ENCODE measurements at regions not wholly inside any gene's neighbourhood (a gene's known extent, or its start where the extent isn't known, plus 50 kb on each side); places are given as distances from the start of the nearest gene placed in this dataset.

DNA sequence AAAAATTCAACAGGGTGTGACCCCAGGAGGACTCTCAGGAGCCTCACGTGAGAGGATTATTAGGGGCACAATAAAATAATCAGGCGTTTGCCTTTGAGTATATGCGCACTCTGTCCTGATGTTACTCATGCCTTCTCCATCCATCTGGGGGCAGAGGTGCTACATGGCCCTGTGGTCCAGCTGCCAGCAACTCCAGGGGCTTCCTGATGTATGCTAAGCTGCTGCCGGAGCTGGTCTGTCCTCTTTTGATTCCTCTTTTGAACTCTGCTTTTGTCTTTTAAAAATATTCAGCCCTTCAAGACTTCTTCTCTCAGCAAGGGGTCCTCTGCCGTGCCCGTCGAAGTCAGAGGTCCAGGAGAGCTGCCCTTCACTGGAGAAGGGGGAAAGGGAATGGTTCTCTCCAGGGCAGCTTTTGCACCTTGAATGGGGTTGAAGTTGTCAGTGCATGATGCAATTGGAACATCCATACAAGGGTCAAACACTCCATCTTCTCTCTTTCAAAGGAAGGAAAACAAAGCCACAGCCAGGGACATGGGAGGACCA lies 431.4 kb downstream of the SHISA9 start:
- Histone ChIP-seq H3K4me3 (no peak overlapping the region), H3K36me3 (ENCODE audit: insufficient read depth) (no peaks in the 10 kb centered on the region), H3K9me2 (ENCODE audit: insufficient read depth) (peaks cover 25% of the 10 kb centered on the region), H3K4me1 (ENCODE audit: insufficient read depth) (peaks cover 20% of the 10 kb centered on the region), H3K79me2 (replicated peaks; ENCODE audit: insufficient read depth) (no peaks in the 10 kb centered on the region), H2AFZ (no peak overlapping the region), H3K27me3 (ENCODE audit: insufficient read depth) (no peaks in the 10 kb centered on the region), H4K20me1 (replicated peaks; ENCODE audit: insufficient read depth) (no peaks in the 10 kb centered on the region), H3F3A (replicated peaks; ENCODE audit: low read depth) (no peaks in the 10 kb centered on the region), H3K4me2 (peak overlapping the region; percentile 36; the same call in 1 of the 2 replicates), H3K27ac (ENCODE audit: low read depth) (no peak overlapping the region)
- ATAC-seq (peak; percentile 91), DNase-seq (ENCODE audit: low spot score) (peak; percentile 54)
- H3K36me3 Mint-ChIP-seq (ENCODE audit: low read depth) = peaks cover 22% of the 10 kb centered on the region
- TF ChIP-seq, protein P1, sequence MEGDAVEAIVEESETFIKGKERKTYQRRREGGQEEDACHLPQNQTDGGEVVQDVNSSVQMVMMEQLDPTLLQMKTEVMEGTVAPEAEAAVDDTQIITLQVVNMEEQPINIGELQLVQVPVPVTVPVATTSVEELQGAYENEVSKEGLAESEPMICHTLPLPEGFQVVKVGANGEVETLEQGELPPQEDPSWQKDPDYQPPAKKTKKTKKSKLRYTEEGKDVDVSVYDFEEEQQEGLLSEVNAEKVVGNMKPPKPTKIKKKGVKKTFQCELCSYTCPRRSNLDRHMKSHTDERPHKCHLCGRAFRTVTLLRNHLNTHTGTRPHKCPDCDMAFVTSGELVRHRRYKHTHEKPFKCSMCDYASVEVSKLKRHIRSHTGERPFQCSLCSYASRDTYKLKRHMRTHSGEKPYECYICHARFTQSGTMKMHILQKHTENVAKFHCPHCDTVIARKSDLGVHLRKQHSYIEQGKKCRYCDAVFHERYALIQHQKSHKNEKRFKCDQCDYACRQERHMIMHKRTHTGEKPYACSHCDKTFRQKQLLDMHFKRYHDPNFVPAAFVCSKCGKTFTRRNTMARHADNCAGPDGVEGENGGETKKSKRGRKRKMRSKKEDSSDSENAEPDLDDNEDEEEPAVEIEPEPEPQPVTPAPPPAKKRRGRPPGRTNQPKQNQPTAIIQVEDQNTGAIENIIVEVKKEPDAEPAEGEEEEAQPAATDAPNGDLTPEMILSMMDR (conservative IDR thresholded peaks at IDR 0.05; ENCODE audit: low read depth in 2 of 2) = peak in 1 of 2 experiments; percentile 73; a peak in 2 of 4 replicates
- TF ChIP-seq, protein P2, sequence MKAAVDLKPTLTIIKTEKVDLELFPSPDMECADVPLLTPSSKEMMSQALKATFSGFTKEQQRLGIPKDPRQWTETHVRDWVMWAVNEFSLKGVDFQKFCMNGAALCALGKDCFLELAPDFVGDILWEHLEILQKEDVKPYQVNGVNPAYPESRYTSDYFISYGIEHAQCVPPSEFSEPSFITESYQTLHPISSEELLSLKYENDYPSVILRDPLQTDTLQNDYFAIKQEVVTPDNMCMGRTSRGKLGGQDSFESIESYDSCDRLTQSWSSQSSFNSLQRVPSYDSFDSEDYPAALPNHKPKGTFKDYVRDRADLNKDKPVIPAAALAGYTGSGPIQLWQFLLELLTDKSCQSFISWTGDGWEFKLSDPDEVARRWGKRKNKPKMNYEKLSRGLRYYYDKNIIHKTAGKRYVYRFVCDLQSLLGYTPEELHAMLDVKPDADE (IDR thresholded peaks at IDR 0.05) = no peak
- TF ChIP-seq EZH2 (IDR thresholded peaks at IDR 0.05; ENCODE audit: low read depth, unreplicated experiment) = no peak
- TF ChIP-seq, protein P3, sequence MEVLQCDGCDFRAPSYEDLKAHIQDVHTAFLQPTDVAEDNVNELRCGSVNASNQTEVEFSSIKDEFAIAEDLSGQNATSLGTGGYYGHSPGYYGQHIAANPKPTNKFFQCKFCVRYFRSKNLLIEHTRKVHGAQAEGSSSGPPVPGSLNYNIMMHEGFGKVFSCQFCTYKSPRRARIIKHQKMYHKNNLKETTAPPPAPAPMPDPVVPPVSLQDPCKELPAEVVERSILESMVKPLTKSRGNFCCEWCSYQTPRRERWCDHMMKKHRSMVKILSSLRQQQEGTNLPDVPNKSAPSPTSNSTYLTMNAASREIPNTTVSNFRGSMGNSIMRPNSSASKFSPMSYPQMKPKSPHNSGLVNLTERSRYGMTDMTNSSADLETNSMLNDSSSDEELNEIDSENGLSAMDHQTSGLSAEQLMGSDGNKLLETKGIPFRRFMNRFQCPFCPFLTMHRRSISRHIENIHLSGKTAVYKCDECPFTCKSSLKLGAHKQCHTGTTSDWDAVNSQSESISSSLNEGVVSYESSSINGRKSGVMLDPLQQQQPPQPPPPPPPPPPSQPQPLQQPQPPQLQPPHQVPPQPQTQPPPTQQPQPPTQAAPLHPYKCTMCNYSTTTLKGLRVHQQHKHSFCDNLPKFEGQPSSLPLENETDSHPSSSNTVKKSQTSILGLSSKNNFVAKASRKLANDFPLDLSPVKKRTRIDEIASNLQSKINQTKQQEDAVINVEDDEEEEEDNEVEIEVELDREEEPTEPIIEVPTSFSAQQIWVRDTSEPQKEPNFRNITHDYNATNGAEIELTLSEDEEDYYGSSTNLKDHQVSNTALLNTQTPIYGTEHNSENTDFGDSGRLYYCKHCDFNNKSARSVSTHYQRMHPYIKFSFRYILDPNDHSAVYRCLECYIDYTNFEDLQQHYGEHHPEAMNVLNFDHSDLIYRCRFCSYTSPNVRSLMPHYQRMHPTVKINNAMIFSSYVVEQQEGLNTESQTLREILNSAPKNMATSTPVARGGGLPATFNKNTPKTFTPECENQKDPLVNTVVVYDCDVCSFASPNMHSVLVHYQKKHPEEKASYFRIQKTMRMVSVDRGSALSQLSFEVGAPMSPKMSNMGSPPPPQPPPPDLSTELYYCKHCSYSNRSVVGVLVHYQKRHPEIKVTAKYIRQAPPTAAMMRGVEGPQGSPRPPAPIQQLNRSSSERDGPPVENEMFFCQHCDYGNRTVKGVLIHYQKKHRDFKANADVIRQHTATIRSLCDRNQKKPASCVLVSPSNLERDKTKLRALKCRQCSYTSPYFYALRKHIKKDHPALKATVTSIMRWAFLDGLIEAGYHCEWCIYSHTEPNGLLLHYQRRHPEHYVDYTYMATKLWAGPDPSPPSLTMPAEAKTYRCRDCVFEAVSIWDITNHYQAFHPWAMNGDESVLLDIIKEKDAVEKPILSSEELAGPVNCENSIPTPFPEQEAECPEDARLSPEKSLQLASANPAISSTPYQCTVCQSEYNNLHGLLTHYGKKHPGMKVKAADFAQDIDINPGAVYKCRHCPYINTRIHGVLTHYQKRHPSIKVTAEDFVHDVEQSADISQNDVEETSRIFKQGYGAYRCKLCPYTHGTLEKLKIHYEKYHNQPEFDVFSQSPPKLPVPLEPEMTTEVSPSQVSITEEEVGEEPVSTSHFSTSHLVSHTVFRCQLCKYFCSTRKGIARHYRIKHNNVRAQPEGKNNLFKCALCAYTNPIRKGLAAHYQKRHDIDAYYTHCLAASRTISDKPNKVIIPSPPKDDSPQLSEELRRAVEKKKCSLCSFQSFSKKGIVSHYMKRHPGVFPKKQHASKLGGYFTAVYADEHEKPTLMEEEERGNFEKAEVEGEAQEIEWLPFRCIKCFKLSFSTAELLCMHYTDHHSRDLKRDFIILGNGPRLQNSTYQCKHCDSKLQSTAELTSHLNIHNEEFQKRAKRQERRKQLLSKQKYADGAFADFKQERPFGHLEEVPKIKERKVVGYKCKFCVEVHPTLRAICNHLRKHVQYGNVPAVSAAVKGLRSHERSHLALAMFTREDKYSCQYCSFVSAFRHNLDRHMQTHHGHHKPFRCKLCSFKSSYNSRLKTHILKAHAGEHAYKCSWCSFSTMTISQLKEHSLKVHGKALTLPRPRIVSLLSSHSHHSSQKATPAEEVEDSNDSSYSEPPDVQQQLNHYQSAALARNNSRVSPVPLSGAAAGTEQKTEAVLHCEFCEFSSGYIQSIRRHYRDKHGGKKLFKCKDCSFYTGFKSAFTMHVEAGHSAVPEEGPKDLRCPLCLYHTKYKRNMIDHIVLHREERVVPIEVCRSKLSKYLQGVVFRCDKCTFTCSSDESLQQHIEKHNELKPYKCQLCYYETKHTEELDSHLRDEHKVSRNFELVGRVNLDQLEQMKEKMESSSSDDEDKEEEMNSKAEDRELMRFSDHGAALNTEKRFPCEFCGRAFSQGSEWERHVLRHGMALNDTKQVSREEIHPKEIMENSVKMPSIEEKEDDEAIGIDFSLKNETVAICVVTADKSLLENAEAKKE (CRISPR knock-in tag; IDR thresholded peaks at IDR 0.05) = peak; percentile 81
- peaks cover 27% of the 10 kb centered on the region for H3K4me1 Mint-ChIP-seq
- H3K9me3 Mint-ChIP-seq = no peaks in the 10 kb centered on the region; the same call in 2 of the 3 replicates
- H3K27ac Mint-ChIP-seq = no peak overlapping the region; the same call in 1 of the 2 replicates
- peaks cover 2% of the 10 kb centered on the region for H3K27me3 Mint-ChIP-seq (ENCODE audit: insufficient read depth, low read depth, poor library complexity)
- H3K4me3 Mint-ChIP-seq = no peak overlapping the region
